PC-3 (cell line): ENCODE measurements at regions not wholly inside any gene's neighbourhood (a gene's known extent, or its start where the extent isn't known, plus 50 kb on each side); places are given as distances from the start of the nearest gene placed in this dataset.
"Not testable (repeated sequence)": the region's sequence is repeated elsewhere in the genome, so short reads cannot be mapped to it uniquely, and the experiment has no call there.

Experiments used
- ATAC-seq: fragments of 200-7000 bp; cut with Tn5 transposase; 2 replicates; pipeline ENCODE4 v1.9.1; 2020; ENCODE audit warnings: mild to moderate bottlenecking, moderate library complexity
- BruUV-seq: library from RNA; stranded (reverse); fragments of 400-500 nt; replicated peaks from 2 replicates; lab custom pipeline; 2021; lab: Mats Ljungman, UMichigan
- CTCF ChIA-PET: fragments of 300-600 bp; sonication (Branson Sonifier 250); formaldehyde crosslinking; loops from one replicate; lab custom pipeline; 2022; ENCODE audit warnings: antibody characterized with exemption; lab: Charles Lee
- POLR2A ChIA-PET: fragments of 300-600 bp; sonication (Branson Sonifier 250); formaldehyde crosslinking; loops from one replicate; lab custom pipeline; 2022; ENCODE audit warnings: antibody characterized with exemption; ENCODE audit not compliant: unreplicated experiment; lab: Charles Lee
- DNase-seq: peaks from one replicate; pipeline ENCODE4 v3.0.0-alpha.2; 2015
- H2AFZ ChIP-seq: fragments of 300-600 bp; sonication (generic); 2 replicates; pipeline ENCODE4 v1.6.0; 2016; ENCODE audit warnings: antibody characterized with exemption, low read length
- H3F3A ChIP-seq: fragments of 300-600 bp; sonication (generic); one replicate; pipeline ENCODE4 v1.6.0; 2017; ENCODE audit warnings: antibody characterized with exemption, low read length, control low read depth, mild to moderate bottlenecking; ENCODE audit not compliant: unreplicated experiment
- H3K27ac ChIP-seq: fragments of 300-600 bp; sonication (generic); 2 replicates; pipeline ENCODE4 v1.5.1; 2016; ENCODE audit warnings: mild to moderate bottlenecking, low read length
- H3K27me3 ChIP-seq: fragments of 300-600 bp; sonication (generic); 2 replicates; pipeline ENCODE4 v1.6.1; 2016; ENCODE audit warnings: low read length, mixed read lengths
- H3K36me3 ChIP-seq: fragments of 300-600 bp; sonication (generic); 2 replicates; pipeline ENCODE4 v1.6.1; 2016; ENCODE audit warnings: low read depth, mixed run types, low read length, mixed read lengths
- H3K4me1 ChIP-seq: fragments of 300-600 bp; sonication (generic); 2 replicates; pipeline ENCODE4 v1.5.1; 2016; ENCODE audit warnings: low read length; ENCODE audit not compliant: insufficient read depth
- H3K4me2 ChIP-seq: fragments of 300-600 bp; sonication (generic); 2 replicates; pipeline ENCODE4 v1.6.0; 2016; ENCODE audit warnings: low read length
- H3K4me3 ChIP-seq: fragments of 300-600 bp; sonication (generic); 2 replicates; pipeline ENCODE4 v1.5.1; 2016; ENCODE audit warnings: mild to moderate bottlenecking, low read length, mixed read lengths
- H3K79me2 ChIP-seq: fragments of 300-600 bp; sonication (generic); 2 replicates; pipeline ENCODE4 v1.6.1; 2017; ENCODE audit warnings: low read length, mixed read lengths
- H3K9ac ChIP-seq: fragments of 300-600 bp; sonication (generic); 2 replicates; pipeline ENCODE4 v1.6.0; 2016; ENCODE audit warnings: mild to moderate bottlenecking, low read length
- H3K9me2 ChIP-seq: fragments of 300-600 bp; sonication (generic); replicated peaks from 2 replicates; pipeline ENCODE4 v1.6.1; 2016; ENCODE audit warnings: mixed run types, low read length, mixed read lengths
- H3K9me3 ChIP-seq: fragments of 300-600 bp; sonication (generic); 2 replicates; pipeline ENCODE4 v1.6.1; 2016; ENCODE audit warnings: low read length, mixed read lengths
- H4K20me1 ChIP-seq: fragments of 300-600 bp; sonication (generic); 2 replicates; pipeline ENCODE4 v1.6.1; 2016; ENCODE audit warnings: low read length, mixed read lengths
- CTCF ChIP-seq: fragments of 300-600 bp; sonication (generic); conservative IDR thresholded peaks from 2 replicates; pipeline ENCODE4 v1.5.1; 2017; ENCODE audit warnings: antibody characterized with exemption, low read depth, mild to moderate bottlenecking, low read length
- EZH2 ChIP-seq: fragments of 300-600 bp; sonication (generic); IDR thresholded peaks from one replicate; pipeline ENCODE4 v1.6.1; 2017; ENCODE audit warnings: antibody characterized with exemption, mild to moderate bottlenecking, low read length; ENCODE audit not compliant: unreplicated experiment
- EZH2phosphoT487 ChIP-seq: fragments of 300-600 bp; sonication (generic); IDR thresholded peaks from 2 replicates; pipeline ENCODE4 v1.6.1; 2018; ENCODE audit warnings: mild to moderate bottlenecking, antibody characterized with exemption, low read length, borderline replicate concordance
- intact Hi-C: fragments of 100-400 bp; cut with micrococcal nuclease; formaldehyde crosslinking; loops from 2 replicates; pipeline ENCODE4 v1.9.0; 2023

DNA sequence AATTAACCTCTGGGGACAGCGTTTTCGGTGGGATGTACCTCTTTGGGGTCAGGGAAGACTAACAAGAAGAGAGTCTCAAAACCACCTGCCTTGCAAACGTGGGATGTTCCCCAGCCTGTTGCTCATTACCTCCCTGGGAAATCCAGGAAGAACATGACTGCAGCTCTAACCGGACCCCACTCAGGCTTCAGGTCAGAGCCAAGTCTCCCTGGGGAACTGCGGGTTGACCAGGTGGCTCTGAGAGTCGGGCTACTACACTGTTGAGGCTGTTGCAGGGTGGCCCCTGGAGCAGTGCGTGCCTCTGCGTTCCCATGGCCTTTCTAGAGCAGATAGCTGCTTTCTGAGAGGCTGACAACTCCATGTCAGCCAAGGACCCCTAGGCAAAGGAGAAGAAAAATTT lies 309.1 kb downstream of the FOXL1 start:
- ChIA-PET CTCF (no interaction called here), POLR2A (no interaction called here)
- intact Hi-C loops, result no loop called here
- H3K4me1 ChIP-seq, result peaks cover 34% of the 10 kb centered on the region
- no peaks in the 10 kb centered on the region for H3K36me3 ChIP-seq
- ATAC-seq, result no peak
- no peaks in the 10 kb centered on the region for H3F3A ChIP-seq
- no peak for DNase-seq
- no peaks in the 10 kb centered on the region for H3K79me2 ChIP-seq
- H3K4me3 ChIP-seq, result no peak overlapping the region
- no peaks in the 10 kb centered on the region for H4K20me1 ChIP-seq
- BruUV-seq, result no TSS peak
- H2AFZ ChIP-seq, result no peak overlapping the region
- H3K4me2 ChIP-seq, result no peak overlapping the region
- no peaks in the 10 kb centered on the region for H3K9me2 ChIP-seq
- peaks cover 3% of the 10 kb centered on the region; the same call in 1 of the 2 replicates for H3K27me3 ChIP-seq
- no peak overlapping the region for H3K9ac ChIP-seq
- H3K9me3 ChIP-seq, result no peaks in the 10 kb centered on the region
- no peak for TF ChIP-seq CTCF
- no peak for TF ChIP-seq EZH2
- no peak for TF ChIP-seq EZH2phosphoT487
- H3K27ac ChIP-seq, result no peak overlapping the region

DNA sequence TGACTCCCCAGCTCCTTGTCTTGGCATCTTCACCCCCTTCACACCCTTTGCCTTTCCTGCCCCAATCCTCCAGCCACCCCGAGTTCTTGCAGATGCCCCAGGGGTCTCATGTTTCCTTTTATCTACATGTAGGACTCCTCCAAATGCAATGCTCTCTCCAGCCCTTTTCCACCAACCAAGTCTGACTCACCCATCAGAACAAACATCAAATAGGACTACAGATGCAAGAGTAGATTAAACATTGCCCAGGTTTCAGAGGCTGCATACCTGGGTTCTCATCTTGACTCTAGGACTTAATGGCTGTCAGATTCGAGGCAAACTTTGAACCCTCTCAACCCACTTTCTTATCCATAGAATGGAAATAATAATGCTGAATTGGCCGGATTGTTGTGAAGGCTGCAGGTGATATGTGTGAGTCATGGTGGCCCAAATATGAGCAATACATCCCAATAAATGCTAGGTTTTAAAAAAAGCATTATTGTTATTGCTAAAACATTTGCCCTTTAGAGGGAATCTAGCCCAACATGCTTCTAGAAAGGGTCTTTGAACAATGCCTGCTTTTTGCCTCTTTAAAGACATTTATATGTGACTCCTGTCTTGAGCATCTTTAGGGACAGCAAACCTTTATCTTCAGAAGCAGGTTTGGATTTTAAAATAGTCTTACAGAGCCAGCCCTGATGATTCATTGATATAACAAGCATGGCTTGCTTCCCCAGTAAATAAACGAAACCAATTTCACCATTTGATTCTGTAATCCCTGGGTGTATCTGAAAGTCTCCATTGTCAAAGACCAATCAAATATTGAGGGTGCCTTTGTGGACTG lies 310.1 kb downstream of the FOXL1 start:
- Histone ChIP-seq H3K9me3 (no peaks in the 10 kb centered on the region), H3K9ac (no peak overlapping the region), H2AFZ (no peak overlapping the region), H3K36me3 (no peaks in the 10 kb centered on the region), H3K4me2 (peak overlapping the region; percentile 55), H3F3A (no peaks in the 10 kb centered on the region), H3K4me1 (peaks cover 29% of the 10 kb centered on the region), H3K27ac (peak overlapping the region; percentile 75), H3K79me2 (no peaks in the 10 kb centered on the region), H3K27me3 (peaks cover 8% of the 10 kb centered on the region; the same call in 1 of the 2 replicates), H3K9me2 (no peaks in the 10 kb centered on the region), H3K4me3 (no peak overlapping the region), H4K20me1 (no peaks in the 10 kb centered on the region)
- intact Hi-C loops, result no loop called here
- BruUV-seq, result no TSS peak
- POLR2A ChIA-PET, result no interaction called here
- CTCF ChIA-PET, result no interaction called here
- peak; percentile 60 for DNase-seq
- TF ChIP-seq EZH2phosphoT487 (no peak), EZH2 (no peak), CTCF (no peak)
- ATAC-seq, result peak; percentile 69

GRCh38 chr16:86889054-86889366 lies 310.7 kb downstream of the FOXL1 start:
- Histone ChIP-seq H3K27ac (peak overlapping the region; percentile 75; the same call in 1 of the 2 replicates), H3K4me1 (peaks cover 29% of the 10 kb centered on the region)
- H2AFZ ChIP-seq, H3K4me3 ChIP-seq, H3K9me3 ChIP-seq, DNase-seq, H3K9me2 ChIP-seq, H3K9ac ChIP-seq, ATAC-seq, POLR2A ChIA-PET, CTCF ChIA-PET, H3K79me2 ChIP-seq, H3F3A ChIP-seq, H3K4me2 ChIP-seq, H4K20me1 ChIP-seq, BruUV-seq, intact Hi-C loops, H3K27me3 ChIP-seq, H3K36me3 ChIP-seq: not testable (repeated sequence)
